H1 (cell line): ENCODE measurements at regions not wholly inside any gene's neighbourhood (a gene's known extent, or its start where the extent isn't known, plus 50 kb on each side); places are given as distances from the start of the nearest gene placed in this dataset.

Experiments used
- CBX5 ChIP-seq: fragments of 300-800, 300-1000 bp; sonication (generic); IDR thresholded peaks from 2 replicates; pipeline ENCODE4 v1.7.1; 2016; ENCODE audit warnings: antibody characterized with exemption, low read length, low read depth
- CTCF ChIP-seq, 3 experiments: IDR thresholded peaks; 1 replicate in 2 of 3; 2 replicates in 1 of 3; pipeline versions ENCODE4 v1.5.1 to v1.6.1; 2011; ENCODE audit warnings: low read length in 3 of 3, mild to moderate bottlenecking in 3 of 3, inconsistent platforms in 2 of 3, low read depth in 1 of 3, moderate library complexity in 1 of 3; ENCODE audit not compliant: insufficient read depth in 1 of 3; ENCODE audit errors: control extremely low read depth in 1 of 3
- EZH2 ChIP-seq: fragments of 200-600 bp; sonication (generic); IDR thresholded peaks from 2 replicates; pipeline ENCODE4 v1.7.1; 2012; ENCODE audit warnings: low read depth, mild to moderate bottlenecking, moderate library complexity, low read length, inconsistent platforms; ENCODE audit not compliant: severe bottlenecking
- POLR2AphosphoS5 ChIP-seq: IDR thresholded peaks from 2 replicates; pipeline ENCODE4 v1.6.1; 2011; ENCODE audit warnings: low read depth, low read length
- TAF1 ChIP-seq: IDR thresholded peaks from 2 replicates; pipeline ENCODE4 v1.6.1; 2011; ENCODE audit warnings: mild to moderate bottlenecking, low read depth, low read length

DNA sequence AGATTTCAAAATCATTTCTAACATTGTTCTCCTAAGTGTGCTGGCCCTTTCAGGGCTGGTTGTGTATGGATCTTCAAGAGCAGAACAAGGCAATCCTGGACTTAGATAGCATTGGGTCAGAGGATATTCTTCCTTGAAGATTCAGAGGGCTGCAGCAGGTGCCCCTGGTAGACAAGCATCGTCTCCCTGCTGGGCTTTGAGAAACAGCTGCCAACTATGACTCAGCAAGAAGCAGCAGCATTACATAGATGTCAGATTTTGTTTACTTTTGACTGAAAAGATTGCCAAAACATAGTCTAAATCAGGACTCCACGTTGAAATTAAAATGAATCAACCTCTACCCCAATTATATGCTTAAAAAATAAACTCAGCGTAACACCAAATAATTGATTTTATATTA lies 618.8 kb downstream of the SOCS6 start:
- no peak for TF ChIP-seq CBX5
- TF ChIP-seq EZH2: no peak
- TF ChIP-seq CTCF (IDR thresholded peaks at IDR 0.05; ENCODE audit: control extremely low read depth in 1 of 3, insufficient read depth in 1 of 3, low read depth in 1 of 3, low read length in 3 of 3): no peak
- no peak for TF ChIP-seq TAF1
- no peak for TF ChIP-seq POLR2AphosphoS5
